GM12878 (cell line): ENCODE measurements at regions not wholly inside any gene's neighbourhood (a gene's known extent, or its start where the extent isn't known, plus 50 kb on each side); places are given as distances from the start of the nearest gene placed in this dataset.

Experiments
- CEBPB ChIP-seq, 2 experiments: fragments of 150-350 bp in 1 of 2; IDR thresholded peaks; 2 replicates each; pipeline ENCODE4 v1.6.1; 2012 to 2014; ENCODE audit warnings: low read depth in 2 of 2, low read length in 2 of 2, borderline replicate concordance in 1 of 2, inconsistent platforms in 1 of 2
- DPF2 ChIP-seq: fragments of 450-650 bp; IDR thresholded peaks from 2 replicates; pipeline ENCODE4 v1.6.1; 2017; ENCODE audit warnings: mild to moderate bottlenecking
- EZH2 ChIP-seq: IDR thresholded peaks from 2 replicates; pipeline ENCODE4 v1.6.1; 2012; ENCODE audit warnings: low read depth, mild to moderate bottlenecking, control low read depth, inconsistent platforms, low read length, borderline replicate concordance; ENCODE audit not compliant: control insufficient read depth
- JUND ChIP-seq: IDR thresholded peaks from 2 replicates; pipeline ENCODE4 v1.6.1; 2012; ENCODE audit warnings: low read depth, mild to moderate bottlenecking, low read length, improper control_type of control experiment, moderate library complexity
- POLR2A ChIP-seq: IDR thresholded peaks from 2 replicates; pipeline ENCODE4 v1.6.1; 2011; ENCODE audit warnings: low read depth, mild to moderate bottlenecking, low read length
- SRF ChIP-seq, 2 experiments: IDR thresholded peaks; 2 replicates each; pipeline ENCODE4 v1.6.1; 2011; ENCODE audit warnings: low read depth in 2 of 2, low read length in 2 of 2, mild to moderate bottlenecking in 1 of 2, moderate library complexity in 1 of 2
- TCF12 ChIP-seq: IDR thresholded peaks from 2 replicates; pipeline ENCODE4 v1.6.1; 2011; ENCODE audit warnings: low read depth, mild to moderate bottlenecking, low read length
- ZSCAN29 ChIP-seq: fragments of 450-650 bp; IDR thresholded peaks from 2 replicates; pipeline ENCODE4 v1.6.1; 2017; ENCODE audit warnings: mild to moderate bottlenecking, moderate library complexity
- TF ChIP-seq, protein P1 (sequence below), 3 experiments: IDR thresholded peaks in 2 of 3; conservative IDR thresholded peaks in 1 of 3; 2 replicates each; pipeline ENCODE4 v1.5.1; 2011; ENCODE audit warnings: low read depth in 3 of 3, low read length in 3 of 3, mild to moderate bottlenecking in 3 of 3, control low read depth in 2 of 3, moderate library complexity in 2 of 3, inconsistent platforms in 1 of 3, mixed read lengths in 1 of 3; ENCODE audit not compliant: control insufficient read depth in 2 of 3, insufficient read depth in 1 of 3; ENCODE audit errors: extremely low read depth in 1 of 3
- TF ChIP-seq, protein P2 (sequence below): IDR thresholded peaks from 2 replicates; pipeline ENCODE4 v1.6.1; 2012; ENCODE audit warnings: mild to moderate bottlenecking, low read depth, low read length

- TF ChIP-seq ZSCAN29 (no peak), CEBPB (IDR thresholded peaks at IDR 0.05; ENCODE audit: borderline replicate concordance in 1 of 2, low read depth in 2 of 2, low read length in 2 of 2) (no peak), EZH2 (no peak), POLR2A (no peak), DPF2 (no peak), SRF (IDR thresholded peaks at IDR 0.05; ENCODE audit: low read depth in 2 of 2, low read length in 2 of 2) (no peak), JUND (no peak), TCF12 (no peak)
- TF ChIP-seq, protein P1, sequence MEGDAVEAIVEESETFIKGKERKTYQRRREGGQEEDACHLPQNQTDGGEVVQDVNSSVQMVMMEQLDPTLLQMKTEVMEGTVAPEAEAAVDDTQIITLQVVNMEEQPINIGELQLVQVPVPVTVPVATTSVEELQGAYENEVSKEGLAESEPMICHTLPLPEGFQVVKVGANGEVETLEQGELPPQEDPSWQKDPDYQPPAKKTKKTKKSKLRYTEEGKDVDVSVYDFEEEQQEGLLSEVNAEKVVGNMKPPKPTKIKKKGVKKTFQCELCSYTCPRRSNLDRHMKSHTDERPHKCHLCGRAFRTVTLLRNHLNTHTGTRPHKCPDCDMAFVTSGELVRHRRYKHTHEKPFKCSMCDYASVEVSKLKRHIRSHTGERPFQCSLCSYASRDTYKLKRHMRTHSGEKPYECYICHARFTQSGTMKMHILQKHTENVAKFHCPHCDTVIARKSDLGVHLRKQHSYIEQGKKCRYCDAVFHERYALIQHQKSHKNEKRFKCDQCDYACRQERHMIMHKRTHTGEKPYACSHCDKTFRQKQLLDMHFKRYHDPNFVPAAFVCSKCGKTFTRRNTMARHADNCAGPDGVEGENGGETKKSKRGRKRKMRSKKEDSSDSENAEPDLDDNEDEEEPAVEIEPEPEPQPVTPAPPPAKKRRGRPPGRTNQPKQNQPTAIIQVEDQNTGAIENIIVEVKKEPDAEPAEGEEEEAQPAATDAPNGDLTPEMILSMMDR (IDR thresholded peaks at IDR 0.05 in 2 of 3, conservative IDR thresholded peaks at IDR 0.05 in 1 of 3; ENCODE audit: control insufficient read depth in 2 of 3, extremely low read depth in 1 of 3, insufficient read depth in 1 of 3, low read depth in 3 of 3, low read length in 3 of 3) = no peak
- TF ChIP-seq, protein P2, sequence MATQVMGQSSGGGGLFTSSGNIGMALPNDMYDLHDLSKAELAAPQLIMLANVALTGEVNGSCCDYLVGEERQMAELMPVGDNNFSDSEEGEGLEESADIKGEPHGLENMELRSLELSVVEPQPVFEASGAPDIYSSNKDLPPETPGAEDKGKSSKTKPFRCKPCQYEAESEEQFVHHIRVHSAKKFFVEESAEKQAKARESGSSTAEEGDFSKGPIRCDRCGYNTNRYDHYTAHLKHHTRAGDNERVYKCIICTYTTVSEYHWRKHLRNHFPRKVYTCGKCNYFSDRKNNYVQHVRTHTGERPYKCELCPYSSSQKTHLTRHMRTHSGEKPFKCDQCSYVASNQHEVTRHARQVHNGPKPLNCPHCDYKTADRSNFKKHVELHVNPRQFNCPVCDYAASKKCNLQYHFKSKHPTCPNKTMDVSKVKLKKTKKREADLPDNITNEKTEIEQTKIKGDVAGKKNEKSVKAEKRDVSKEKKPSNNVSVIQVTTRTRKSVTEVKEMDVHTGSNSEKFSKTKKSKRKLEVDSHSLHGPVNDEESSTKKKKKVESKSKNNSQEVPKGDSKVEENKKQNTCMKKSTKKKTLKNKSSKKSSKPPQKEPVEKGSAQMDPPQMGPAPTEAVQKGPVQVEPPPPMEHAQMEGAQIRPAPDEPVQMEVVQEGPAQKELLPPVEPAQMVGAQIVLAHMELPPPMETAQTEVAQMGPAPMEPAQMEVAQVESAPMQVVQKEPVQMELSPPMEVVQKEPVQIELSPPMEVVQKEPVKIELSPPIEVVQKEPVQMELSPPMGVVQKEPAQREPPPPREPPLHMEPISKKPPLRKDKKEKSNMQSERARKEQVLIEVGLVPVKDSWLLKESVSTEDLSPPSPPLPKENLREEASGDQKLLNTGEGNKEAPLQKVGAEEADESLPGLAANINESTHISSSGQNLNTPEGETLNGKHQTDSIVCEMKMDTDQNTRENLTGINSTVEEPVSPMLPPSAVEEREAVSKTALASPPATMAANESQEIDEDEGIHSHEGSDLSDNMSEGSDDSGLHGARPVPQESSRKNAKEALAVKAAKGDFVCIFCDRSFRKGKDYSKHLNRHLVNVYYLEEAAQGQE = no peak
These were observed 92.2 kb upstream of the PLET1 start for GRCh38 chr11:112352907-112353306.
